Gastroesophageal sphincter (tissue), 3 donors: ENCODE measurements at regions not wholly inside any gene's neighbourhood (a gene's known extent, or its start where the extent isn't known, plus 50 kb on each side); places are given as distances from the start of the nearest gene placed in this dataset.

Experiments used
- CTCF ChIP-seq, 4 experiments: fragments of 200-600 bp in 2 of 4; fragments of 450-650 bp in 2 of 4; sonication (generic) in 1 of 4; IDR thresholded peaks; one replicate each; pipeline ENCODE4 v1.5.1; 2017 to 2019; ENCODE audit warnings: antibody characterized with exemption in 4 of 4, mild to moderate bottlenecking in 2 of 4, moderate library complexity in 2 of 4
- POLR2AphosphoS5 ChIP-seq: sonication (generic); formaldehyde crosslinking; IDR thresholded peaks from one replicate; pipeline ENCODE4 v1.6.1; 2017; ENCODE audit warnings: antibody characterized with exemption

GRCh38 chr6:82651845-82652335 is 288.3 kb downstream of the TPBG start:
- TF ChIP-seq CTCF (IDR thresholded peaks at IDR 0.05) (no peak), POLR2AphosphoS5 (no peak)
